IMR-90 (cell line): ENCODE measurements at regions not wholly inside any gene's neighbourhood (a gene's known extent, or its start where the extent isn't known, plus 50 kb on each side); places are given as distances from the start of the nearest gene placed in this dataset.

ENCODE experiments used
- ATAC-seq: fragments of 200-7000 bp; cut with Tn5 transposase; 2 replicates; pipeline ENCODE4 v1.9.1; 2020; ENCODE audit warnings: low read depth, mild to moderate bottlenecking, moderate library complexity
- BruUV-seq: library from RNA; stranded (reverse); fragments of 400-500 nt; replicated peaks from 2 replicates; lab custom pipeline; 2021; lab: Mats Ljungman, UMichigan
- CTCF ChIA-PET: fragments of 300-600 bp; formaldehyde crosslinking; extraction: SDS; loops from one replicate; lab custom pipeline; 2021; ENCODE audit warnings: antibody characterized with exemption; lab: Yijun Ruan, JAX
- POLR2A ChIA-PET: fragments of 300-600 bp; sonication (Branson Sonifier 250); formaldehyde crosslinking; loops from one replicate; lab custom pipeline; 2022; ENCODE audit warnings: antibody characterized with exemption; ENCODE audit not compliant: unreplicated experiment; lab: Charles Lee
- DNase-seq: peaks from one replicate; pipeline ENCODE4 v3.0.0; 2013
- H2AFZ ChIP-seq: replicated peaks from 2 replicates; pipeline ENCODE3; 2013; ENCODE audit warnings: low read length, mild to moderate bottlenecking; ENCODE audit not compliant: poor library complexity
- H2AK5ac ChIP-seq: 2 replicates; pipeline ENCODE4 v1.6.1; 2013; ENCODE audit warnings: low read depth, low read length, inconsistent platforms
- H2AK9ac ChIP-seq: replicated peaks from 2 replicates; pipeline ENCODE3; 2013; ENCODE audit warnings: mild to moderate bottlenecking, low read depth, low read length, moderate library complexity; ENCODE audit not compliant: poor library complexity
- H2BK120ac ChIP-seq: 2 replicates; pipeline ENCODE4 v1.6.1; 2013; ENCODE audit warnings: low read depth, low read length, inconsistent platforms
- H2BK15ac ChIP-seq: 3 replicates; pipeline ENCODE4 v1.6.1; 2013; ENCODE audit warnings: low read depth, low read length, inconsistent platforms
- H2BK20ac ChIP-seq: 2 replicates; pipeline ENCODE4 v1.6.1; 2013; ENCODE audit warnings: low read depth, mild to moderate bottlenecking, inconsistent platforms, low read length, moderate library complexity
- H2BK5ac ChIP-seq: 2 replicates; pipeline ENCODE4 v1.6.1; 2013; ENCODE audit warnings: mild to moderate bottlenecking, low read depth, low read length, inconsistent platforms; ENCODE audit not compliant: poor library complexity, severe bottlenecking
- H3K14ac ChIP-seq: replicated peaks from 2 replicates; pipeline ENCODE4 v1.6.1; 2013; ENCODE audit warnings: low read depth, low read length, inconsistent platforms
- H3K18ac ChIP-seq: 2 replicates; pipeline ENCODE4 v1.6.1; 2013; ENCODE audit warnings: low read depth, low read length, control low read depth
- H3K23ac ChIP-seq: 2 replicates; pipeline ENCODE4 v1.6.1; 2013; ENCODE audit warnings: low read depth, low read length, inconsistent platforms
- H3K27ac ChIP-seq: 2 replicates; pipeline ENCODE4 v1.5.1; 2013; ENCODE audit warnings: mild to moderate bottlenecking, control low read depth, low read length; ENCODE audit not compliant: insufficient read depth
- H3K27me3 ChIP-seq: 2 replicates; pipeline ENCODE4 v1.6.1; 2013; ENCODE audit warnings: low read length; ENCODE audit not compliant: control insufficient read depth, insufficient read depth
- H3K36me3 ChIP-seq: 2 replicates; pipeline ENCODE4 v1.6.1; 2013; ENCODE audit warnings: low read length, mixed read lengths; ENCODE audit not compliant: control insufficient read depth, insufficient read depth
- H3K4ac ChIP-seq: 2 replicates; pipeline ENCODE4 v1.6.1; 2013; ENCODE audit warnings: low read depth, low read length, inconsistent platforms
- H3K4me1 ChIP-seq: 2 replicates; pipeline ENCODE4 v1.6.1; 2013; ENCODE audit warnings: low read length, mixed read lengths; ENCODE audit not compliant: control insufficient read depth, insufficient read depth
- H3K4me2 ChIP-seq: 2 replicates; pipeline ENCODE4 v1.6.1; 2013; ENCODE audit warnings: low read depth, mild to moderate bottlenecking, control low read depth, low read length, moderate library complexity
- H3K4me3 ChIP-seq: 2 replicates; pipeline ENCODE4 v1.5.1; 2013; ENCODE audit warnings: low read depth, mild to moderate bottlenecking, control low read depth, low read length, moderate library complexity; ENCODE audit not compliant: insufficient read depth
- H3K56ac ChIP-seq: 2 replicates; pipeline ENCODE4 v1.6.1; 2013; ENCODE audit warnings: low read length, inconsistent platforms; ENCODE audit not compliant: insufficient read depth; ENCODE audit errors: extremely low read depth
- H3K79me1 ChIP-seq, 2 experiments: 2 replicates each; pipeline ENCODE4 v1.6.1; 2013; ENCODE audit warnings: low read length in 2 of 2, inconsistent platforms in 1 of 2, low read depth in 1 of 2
- H3K9ac ChIP-seq: 2 replicates; pipeline ENCODE4 v1.6.1; 2013; ENCODE audit warnings: low read depth, low read length, control low read depth
- H3K9me1 ChIP-seq: 2 replicates; pipeline ENCODE4 v1.6.1; 2013; ENCODE audit warnings: low read length, inconsistent platforms; ENCODE audit not compliant: insufficient read depth
- H3K9me3 ChIP-seq: 2 replicates; pipeline ENCODE4 v1.6.1; 2013; ENCODE audit warnings: low read length; ENCODE audit not compliant: control insufficient read depth, insufficient read depth
- H4K20me1 ChIP-seq: 2 replicates; pipeline ENCODE4 v1.6.1; 2013; ENCODE audit warnings: low read length, inconsistent platforms; ENCODE audit not compliant: insufficient read depth
- H4K5ac ChIP-seq: 2 replicates; pipeline ENCODE4 v1.6.1; 2013; ENCODE audit warnings: mild to moderate bottlenecking, low read depth, low read length, control low read depth
- H4K8ac ChIP-seq, 2 experiments: 2 replicates each; pipeline ENCODE4 v1.6.1; 2013; ENCODE audit warnings: low read depth in 2 of 2, low read length in 2 of 2, control low read depth in 1 of 2, inconsistent platforms in 1 of 2
- H4K91ac ChIP-seq: 2 replicates; pipeline ENCODE4 v1.6.1; 2013; ENCODE audit warnings: low read depth, low read length, inconsistent platforms; ENCODE audit not compliant: insufficient read depth
- CEBPB ChIP-seq: IDR thresholded peaks from 2 replicates; pipeline ENCODE4 v1.6.1; 2012; ENCODE audit warnings: low read depth, low read length, improper control_type of control experiment
- MAFK ChIP-seq: IDR thresholded peaks from 2 replicates; pipeline ENCODE4 v1.6.1; 2012; ENCODE audit warnings: low read depth, low read length, improper control_type of control experiment
- RAD21 ChIP-seq: IDR thresholded peaks from 2 replicates; pipeline ENCODE4 v1.6.1; 2012; ENCODE audit warnings: low read length, improper control_type of control experiment
- SMC3 ChIP-seq: fragments of 150-350 bp; IDR thresholded peaks from 2 replicates; pipeline ENCODE4 v1.6.1; 2016; ENCODE audit warnings: low read depth, mild to moderate bottlenecking, antibody characterized with exemption, low read length, moderate library complexity
- WGBS, 2 experiments: methylation state at CpG; one replicate each; pipeline versions ENCODE4 v1.1.5 to v1.1.7; 2013; ENCODE audit warnings: missing lambda C conversion rate in 2 of 2; ENCODE audit not compliant: insufficient read length in 1 of 2; ENCODE audit errors: extremely low coverage in 2 of 2; 5-methylcytosine and 5-hydroxymethylcytosine counted together
- dilution Hi-C: fragments of 300-500 bp; cut with HindIII; formaldehyde crosslinking; loops from one replicate; pipeline ENCODE4 v1.14.3; 2018; ENCODE audit warnings: low sequenced_read_pairs; ENCODE audit not compliant: unreplicated experiment
- in situ Hi-C: fragments of 300-500 bp; cut with MboI; formaldehyde crosslinking; loops from 3 replicates; pipeline ENCODE4 v1.14.3; 2019; ENCODE audit warnings: low sequenced_read_pairs, inconsistent platforms, mixed read lengths
- intact Hi-C: fragments of 100-400 bp; cut with micrococcal nuclease; formaldehyde crosslinking; loops from 2 replicates; pipeline ENCODE4 v1.10.0; 2022

DNA sequence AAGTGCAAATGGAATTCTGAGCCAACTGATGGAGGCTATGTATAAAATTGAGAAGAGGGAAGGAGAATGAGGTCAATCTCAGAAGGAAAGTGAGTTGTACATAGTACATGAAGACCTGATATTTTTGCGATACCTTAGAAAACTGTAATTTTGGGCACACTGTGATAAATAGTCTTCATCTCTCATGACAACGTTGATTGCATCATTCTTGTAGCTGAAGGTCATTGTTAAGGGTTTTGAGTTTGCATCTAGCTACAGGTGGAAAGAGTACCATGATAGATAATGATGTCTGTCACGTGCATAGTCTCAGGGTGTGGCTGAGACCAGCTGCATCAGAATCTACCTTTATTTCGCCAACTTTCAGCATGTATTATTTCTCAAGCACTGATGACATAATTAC is 435.4 kb upstream of the MDFIC2 start:
- dilution Hi-C loops (no loop called here), in situ Hi-C loops (no loop called here), intact Hi-C loops (no loop called here)
- no peaks in the 10 kb centered on the region for H4K20me1 ChIP-seq
- H3K36me3 ChIP-seq, result no peaks in the 10 kb centered on the region
- ChIA-PET POLR2A (no interaction called here), CTCF (interaction anchor here (1.1 kb wide), 1 partner anchor 12 kb away, joined by 3 read pairs; no protein-coding TSS in a partner anchor)
- H3K23ac ChIP-seq, result no peak overlapping the region
- H3K27ac ChIP-seq, result no peak overlapping the region
- no peak overlapping the region for H2AK5ac ChIP-seq
- TF ChIP-seq CEBPB (peak; percentile 77), MAFK (no peak), SMC3 (no peak), RAD21 (no peak)
- H3K14ac ChIP-seq, result no peak overlapping the region
- H2BK20ac ChIP-seq, result no peak overlapping the region
- ATAC-seq (no peak), DNase-seq (no peak)
- H3K9ac ChIP-seq, result no peak overlapping the region
- no peak overlapping the region for H4K5ac ChIP-seq
- H3K79me1 ChIP-seq, result no peaks in the 10 kb centered on the region
- no peak overlapping the region for H2AK9ac ChIP-seq
- no peak overlapping the region for H2BK120ac ChIP-seq
- no peak overlapping the region for H2BK5ac ChIP-seq
- no peaks in the 10 kb centered on the region for H3K4me1 ChIP-seq
- no TSS peak for BruUV-seq
- no peak overlapping the region for H3K4me2 ChIP-seq
- no peak overlapping the region for H3K4ac ChIP-seq
- no peak overlapping the region for H2BK15ac ChIP-seq
- H2AFZ ChIP-seq, result no peak overlapping the region
- no peaks in the 10 kb centered on the region for H3K9me1 ChIP-seq
- H4K8ac ChIP-seq, result no peak overlapping the region
- WGBS, 2 experiments, result no CpG with 5 or more reads among the region's 4 CpGs
- no peak overlapping the region for H3K18ac ChIP-seq
- no peak overlapping the region for H3K4me3 ChIP-seq
- no peaks in the 10 kb centered on the region for H3K27me3 ChIP-seq
- no peak overlapping the region for H4K91ac ChIP-seq
- H3K56ac ChIP-seq, result no peak overlapping the region
- no peaks in the 10 kb centered on the region for H3K9me3 ChIP-seq
